ENCODE measurements at regions not wholly inside any gene's neighbourhood (a gene's known extent, or its start where the extent isn't known, plus 50 kb on each side); places are given as distances from the start of the nearest gene placed in this dataset.
"Not testable (repeated sequence)": the region's sequence is repeated elsewhere in the genome, so short reads cannot be mapped to it uniquely, and the experiment has no call there.

DNA sequence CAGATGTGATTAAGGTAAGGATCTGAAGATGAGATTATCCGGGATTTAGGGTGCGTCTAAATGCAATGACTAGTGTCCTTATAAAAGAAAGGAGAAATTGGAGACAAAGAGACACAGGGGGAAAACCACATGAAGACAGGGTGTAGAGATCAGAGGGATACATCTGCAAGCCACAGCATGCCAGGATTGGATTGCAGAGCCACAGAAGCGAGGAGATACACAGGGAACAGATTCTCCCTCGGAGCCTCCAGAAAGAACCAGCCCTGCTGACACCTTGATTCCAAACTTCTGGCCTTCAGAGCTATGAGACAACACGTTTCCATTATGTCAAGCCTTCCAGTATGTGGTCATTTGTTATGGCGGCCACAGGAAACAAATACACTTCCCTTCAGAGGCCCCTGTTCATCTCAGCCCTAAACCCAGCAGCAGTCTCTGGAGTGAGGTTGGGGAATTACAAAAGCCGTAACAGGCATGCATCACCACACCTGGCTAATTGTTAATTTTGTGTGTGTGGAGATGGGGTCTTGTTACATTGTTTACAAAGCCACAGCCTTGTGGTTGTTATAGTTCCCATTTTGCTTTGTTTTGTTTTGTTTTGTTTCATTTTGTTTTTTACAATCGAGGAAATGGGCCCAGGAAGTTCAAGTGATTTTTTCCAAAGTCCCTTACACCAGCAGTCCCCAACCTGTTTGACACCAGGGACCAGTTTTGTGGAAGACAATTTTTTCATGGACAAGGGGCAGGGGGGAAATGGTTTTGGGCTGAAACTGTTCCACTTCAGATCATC, 51.6 kb upstream of the LYRM9 start:
- DNase-seq: no peak

DNA sequence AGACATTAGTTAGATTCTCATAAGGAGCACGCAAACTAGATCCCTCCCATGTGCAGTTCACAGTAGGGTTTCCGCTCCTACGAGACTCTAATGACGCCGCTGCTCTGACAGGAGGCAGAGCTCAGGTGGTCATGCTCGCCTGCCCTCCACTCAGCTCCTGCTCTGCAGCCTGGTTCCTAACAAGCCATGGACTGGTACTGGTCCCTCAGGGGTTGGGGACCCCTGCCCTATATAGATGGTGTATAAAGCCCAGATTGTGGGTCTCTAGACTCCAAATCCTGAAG, 52.1 kb upstream of the LYRM9 start:
- no peak for DNase-seq

DNA sequence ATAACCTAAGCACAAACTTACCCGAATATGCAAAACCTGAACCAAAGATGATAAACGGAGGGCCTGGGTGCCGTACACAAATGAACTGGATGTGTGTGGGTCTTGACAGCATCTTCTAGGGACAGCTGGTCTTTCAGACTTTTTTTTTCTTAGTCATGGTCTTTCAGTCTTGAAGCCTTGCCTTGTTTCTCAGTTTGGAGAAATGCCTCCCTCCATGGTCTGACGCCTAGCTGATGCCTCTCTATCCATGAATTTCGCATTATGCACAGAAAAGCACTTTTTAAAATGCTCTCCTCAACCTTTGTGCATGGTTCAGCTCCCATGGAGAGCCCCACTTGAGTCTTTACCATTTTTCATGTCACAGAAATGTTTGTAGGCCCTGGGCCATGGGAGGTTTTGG, 52.8 kb upstream of the LYRM9 start:
- no peak for DNase-seq

DNA sequence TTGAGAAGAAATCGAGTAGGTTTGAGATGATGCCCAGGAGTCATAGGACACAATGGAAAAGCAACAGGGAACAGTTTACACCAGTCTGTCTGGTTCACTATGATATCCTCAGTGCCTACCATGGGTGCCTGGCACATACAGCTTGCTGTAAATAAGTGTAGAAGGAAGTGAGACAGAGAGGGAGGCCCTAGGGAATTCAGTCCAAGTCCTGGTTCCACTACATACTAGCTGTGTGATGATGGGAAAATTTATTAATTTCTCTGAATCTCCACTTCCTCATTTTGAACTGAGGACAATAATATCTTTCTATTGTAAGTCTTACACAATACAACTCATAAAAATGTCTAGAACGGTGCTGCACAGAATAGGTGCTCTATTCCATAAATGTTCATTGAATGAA, 53.3 kb upstream of the LYRM9 start:
- peak in 1 of 2 donors; percentile 12 for DNase-seq

DNA sequence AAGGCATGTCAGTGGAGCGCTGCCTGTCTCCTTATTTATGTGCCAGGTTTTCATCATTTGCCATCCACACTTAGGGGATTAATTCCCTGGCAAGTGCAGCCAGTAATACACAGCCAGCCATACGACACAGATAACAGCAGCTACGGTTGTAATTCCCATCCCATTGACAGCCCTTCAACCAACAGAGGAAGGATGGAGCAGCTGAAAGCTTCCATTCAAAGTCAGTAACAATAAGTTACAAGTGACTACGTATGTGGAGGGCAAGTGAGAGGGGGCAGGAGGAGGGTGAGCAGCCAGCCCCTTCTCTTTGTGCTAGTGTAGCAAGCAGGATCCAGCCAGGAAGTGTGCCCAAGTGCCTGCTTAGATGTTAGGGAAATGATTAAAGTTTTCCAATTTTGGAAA, 53.8 kb upstream of the LYRM9 start:
- DNase-seq: no peak

DNA sequence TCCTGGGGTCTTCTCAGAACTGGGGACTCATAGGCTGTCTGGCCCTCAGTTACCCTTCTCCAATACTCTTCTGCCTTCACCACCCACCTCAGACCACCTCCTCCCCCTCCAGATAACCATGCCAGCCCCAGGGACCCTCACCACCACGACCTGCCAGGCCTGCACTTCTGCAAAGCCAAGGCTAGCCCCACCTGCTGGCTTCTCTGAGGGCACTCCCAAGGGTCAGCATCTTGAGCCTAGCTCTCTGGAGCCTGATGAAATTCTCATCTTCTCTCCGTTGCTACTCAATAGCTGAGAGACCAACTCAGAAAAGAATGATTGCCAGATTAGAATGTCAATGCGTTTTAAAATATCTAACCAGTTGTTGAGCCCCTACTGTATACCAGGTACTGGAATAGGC, 56.1 kb upstream of the LYRM9 start:
- DNase-seq: no peak

DNA sequence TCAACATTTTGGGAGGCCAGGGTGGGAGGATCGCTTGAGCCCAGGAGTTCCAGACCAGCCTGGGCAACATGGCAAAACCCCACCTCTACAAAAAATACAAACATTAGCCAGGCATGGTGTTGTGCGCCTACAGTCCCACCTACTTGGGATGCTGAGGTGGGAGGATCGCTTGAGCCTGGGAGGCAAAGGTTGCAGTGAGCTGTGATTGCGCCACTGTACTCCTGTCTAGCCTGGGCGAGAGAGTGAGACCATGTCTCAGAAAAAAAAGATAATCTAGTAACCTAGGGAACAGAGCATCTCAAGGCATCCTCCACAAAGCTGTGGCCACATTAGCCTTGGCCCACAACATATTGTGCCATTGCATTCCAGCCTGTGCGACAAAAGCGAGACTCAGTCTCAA, 57.1 kb upstream of the LYRM9 start:
- DNase-seq: not testable (repeated sequence)

DNA sequence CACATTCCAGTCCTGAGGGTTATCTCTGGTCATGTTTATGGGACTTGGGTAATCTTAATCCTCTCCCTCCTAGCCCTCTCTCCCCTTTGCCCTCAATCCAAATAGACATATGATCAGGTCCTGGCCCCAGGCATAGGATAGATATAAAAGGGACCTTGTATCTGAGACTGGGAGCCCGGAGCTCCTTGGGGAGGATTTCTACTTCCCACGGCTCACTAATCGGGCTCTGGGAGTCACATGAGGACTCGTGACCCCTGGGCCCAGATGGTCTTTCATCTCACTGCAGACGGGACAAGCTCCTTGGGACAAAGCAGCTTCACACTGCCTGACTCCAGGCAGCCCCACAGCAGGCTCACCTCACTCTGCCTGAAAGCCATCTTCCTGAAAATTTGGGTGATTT, 57.8 kb upstream of the LYRM9 start:
- no peak for DNase-seq

DNA sequence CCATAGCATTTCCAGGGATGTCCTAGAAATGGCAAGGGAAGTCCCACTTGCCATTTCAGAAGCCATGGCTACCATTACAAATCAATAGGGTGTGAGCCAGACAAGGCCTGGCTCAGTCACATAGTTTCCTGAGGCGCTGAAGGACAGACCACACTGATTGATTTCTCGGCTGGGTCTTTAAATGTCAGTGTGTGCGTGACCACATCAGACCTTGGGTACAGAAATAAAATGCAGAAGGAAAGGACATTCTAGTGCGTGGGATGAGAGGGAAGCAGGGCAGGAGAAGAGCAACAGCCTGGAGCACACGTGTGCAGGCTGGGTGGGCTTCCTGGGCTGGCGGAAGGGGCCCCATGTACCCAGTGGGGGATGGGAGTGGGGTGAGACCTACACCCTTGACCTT, 58.7 kb upstream of the LYRM9 start:
- no peak for DNase-seq

DNA sequence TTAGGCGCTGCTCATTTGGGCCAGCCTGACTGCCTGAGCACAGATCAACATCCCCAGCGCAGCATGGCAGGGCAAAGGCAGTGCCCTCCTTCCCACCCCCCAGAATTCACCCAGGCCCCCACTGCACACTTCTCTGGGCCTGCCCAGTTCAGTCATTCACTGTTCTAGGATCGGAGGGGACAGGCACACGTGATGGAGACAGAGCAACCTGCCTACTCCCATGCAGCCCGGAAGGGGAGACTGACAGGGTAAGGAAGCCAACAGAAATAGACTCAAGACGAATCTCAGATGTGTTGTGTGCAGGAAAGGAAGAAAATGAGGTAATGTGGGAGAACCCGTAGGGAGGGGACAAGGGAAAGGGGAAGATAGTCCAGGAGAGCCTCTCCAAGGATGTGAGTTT, 59.2 kb upstream of the LYRM9 start:
- DNase-seq: no peak

DNA sequence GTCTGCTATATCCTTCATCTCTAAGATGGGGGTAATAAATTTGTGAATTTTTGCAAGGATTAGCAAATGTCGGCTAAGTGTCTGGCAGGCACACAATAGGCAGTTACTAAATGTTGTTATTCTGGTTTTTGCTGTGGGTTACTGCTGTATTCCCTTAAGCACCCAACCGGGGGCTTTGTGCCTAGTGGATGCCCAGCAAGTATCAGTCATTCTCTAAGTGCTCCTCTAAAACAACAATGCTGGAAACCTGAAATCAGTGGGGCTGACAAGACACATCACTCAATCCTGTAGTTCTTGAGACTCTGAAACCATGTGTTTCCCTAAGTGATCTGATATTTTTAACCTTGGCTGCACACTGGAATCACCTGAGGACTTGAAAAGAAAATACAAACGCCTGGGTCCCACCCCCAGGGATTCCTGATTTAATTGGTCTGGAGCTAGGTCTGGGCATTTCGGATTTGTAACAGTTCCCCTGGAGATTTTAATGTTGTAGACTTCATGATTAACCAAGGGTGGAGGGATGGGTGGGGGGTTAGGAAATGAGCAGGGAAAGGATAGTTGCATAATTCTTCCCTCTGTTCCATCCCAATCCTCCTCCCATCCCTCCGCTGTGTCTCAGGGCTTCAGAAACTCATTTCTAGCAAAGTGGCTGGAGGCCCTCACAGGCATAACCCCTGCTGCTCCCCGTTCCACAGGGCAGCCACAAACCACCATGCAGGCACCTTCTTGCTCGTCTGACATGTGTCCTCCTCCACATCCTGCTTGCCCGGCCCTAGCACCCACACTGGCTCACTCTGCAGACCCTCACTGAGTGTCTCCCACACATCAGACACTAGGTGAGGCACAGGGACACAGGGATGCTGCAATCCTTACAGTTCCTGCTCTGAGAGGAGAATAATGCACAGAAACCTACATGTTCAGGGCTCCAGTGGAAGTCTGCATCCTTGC, 61.7 kb upstream of the LYRM9 start:
- DNase-seq: no peak

DNA sequence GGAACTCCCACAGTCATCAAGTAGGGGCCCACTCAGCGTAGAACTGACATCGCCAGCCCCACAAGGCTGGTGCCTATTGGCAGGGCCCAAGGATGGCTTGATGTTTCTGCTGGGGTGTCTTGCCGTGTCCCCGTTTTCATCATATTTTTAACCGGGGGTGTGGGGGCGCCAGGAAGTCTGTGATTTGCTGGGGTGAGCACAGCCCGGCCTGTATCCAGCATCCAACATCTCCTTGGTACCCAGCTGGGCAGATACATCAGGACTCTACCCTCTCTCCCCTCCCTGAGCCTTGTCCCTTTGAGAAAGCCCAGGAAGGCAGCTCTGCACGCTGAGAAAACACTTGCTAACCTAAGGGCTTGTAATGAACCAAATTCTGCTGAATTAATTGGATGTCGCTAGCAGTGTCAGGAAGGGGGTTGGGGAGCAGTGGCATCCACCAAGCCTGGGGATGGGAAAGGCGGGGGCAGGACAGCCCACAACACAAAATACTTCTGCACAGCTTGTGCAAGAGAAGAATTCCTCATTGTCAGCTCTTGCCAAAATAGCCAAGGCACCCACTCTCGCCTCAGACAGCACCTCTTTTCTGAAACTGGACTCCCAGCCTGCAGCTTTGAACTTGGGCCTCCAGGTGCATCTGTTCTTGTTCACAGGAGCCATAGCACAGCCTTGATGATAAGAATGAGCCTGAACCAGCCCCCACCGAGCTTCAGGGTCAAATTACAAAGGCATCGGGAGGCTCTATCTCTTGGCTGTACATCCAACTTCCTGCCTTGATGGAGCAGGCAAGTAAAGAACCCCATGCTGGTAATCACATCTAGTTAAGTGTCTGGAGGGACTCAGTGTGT, 63.7 kb upstream of the LYRM9 start:
- DNase-seq: no peak

DNA sequence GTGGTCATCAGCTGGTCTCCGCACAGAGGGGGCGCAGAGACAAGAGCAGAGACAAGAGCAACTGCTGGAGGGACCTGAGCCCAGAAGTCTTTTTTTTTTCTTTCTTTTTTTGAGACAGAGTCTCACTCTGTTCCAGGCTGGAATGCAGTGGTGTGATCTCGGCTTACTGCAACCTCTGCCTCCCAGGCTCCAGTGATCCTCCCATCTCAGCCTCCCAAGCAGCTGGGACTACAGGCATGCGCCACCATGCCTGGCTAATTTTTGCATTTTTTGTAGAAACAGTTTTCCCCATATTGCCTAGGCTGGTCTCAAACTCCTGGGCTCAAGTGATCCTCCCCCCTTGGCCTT, 64.3 kb upstream of the LYRM9 start:
- DNase-seq: not testable (repeated sequence)

DNA sequence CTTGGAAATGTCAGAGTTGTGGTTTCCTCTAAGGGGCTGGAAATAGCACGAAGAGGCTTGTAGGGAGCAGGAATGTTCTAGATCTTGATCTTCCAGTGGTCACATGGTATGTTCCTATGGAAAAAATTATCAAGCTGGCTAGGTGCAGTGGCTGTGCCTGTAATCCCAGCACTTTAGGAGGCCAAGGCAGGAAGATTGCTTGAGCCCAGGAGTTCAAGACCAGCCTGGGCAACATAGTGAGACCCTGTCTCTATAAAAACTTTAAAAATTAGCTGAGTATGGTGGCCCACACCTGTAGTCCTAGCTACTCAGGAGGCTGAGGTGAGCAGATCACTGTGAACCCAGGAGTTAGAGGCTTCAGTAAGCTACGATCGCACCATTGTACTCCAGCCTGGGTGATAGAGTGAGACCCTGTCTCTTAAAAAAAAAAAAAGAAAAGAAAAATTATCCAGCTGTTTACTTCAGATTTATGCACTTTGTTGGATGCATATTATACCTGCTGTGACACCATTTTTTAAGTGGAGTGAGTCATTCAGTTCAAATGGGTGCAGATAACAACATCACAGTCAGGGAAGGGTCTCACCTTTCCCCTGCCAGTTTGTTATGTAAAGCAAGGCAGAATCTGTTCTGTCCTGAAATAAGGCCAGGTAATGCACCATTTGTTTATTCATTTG, 65.7 kb upstream of the LYRM9 start:
- no peak for DNase-seq

DNA sequence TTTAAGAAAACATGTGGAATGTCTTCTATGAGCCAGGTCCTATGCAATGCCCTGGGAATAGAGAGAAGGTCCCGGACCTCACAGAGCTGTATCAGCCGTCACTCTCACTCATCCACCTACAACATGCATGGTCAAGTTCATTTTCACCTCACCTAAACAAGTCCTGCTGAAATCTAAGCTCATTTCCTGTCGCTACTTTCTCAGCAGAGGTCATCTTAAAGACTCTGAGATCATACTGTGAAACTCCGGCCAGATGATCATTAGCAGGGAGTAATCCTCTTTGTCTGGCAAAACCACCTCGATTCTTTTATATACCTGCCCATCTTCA, 66.2 kb upstream of the LYRM9 start:
- DNase-seq: no peak

DNA sequence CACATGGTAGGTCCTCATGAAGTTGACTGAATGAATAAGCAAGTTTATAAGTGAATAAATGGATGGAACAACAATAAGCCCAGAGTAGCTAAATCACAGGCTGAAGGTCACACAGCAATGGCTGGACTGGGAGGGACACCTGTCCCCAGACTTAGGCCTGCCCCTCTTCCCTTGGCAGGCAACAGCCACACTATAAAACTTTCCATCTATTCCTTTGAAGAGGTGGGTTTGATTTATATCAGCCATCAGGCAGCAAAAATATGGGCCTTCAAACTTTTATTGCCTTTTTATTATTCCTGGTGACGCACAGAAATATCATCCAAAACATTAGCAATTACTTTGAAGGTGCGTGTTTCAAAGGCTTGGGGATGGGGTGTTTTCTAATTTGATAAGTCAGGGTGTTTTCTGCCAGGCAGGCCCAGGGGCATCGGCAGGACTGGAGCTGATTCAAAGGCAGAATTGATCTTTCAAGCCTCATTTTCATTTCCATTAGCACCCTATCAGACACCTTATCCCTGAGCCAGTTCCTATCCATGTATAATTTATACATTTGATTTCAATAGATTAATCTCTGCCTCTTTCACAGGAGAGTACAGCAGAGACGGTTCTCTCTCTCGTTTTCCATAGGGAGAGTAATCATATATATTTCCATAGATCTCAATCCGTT, 67.2 kb upstream of the LYRM9 start:
- DNase-seq: no peak

DNA sequence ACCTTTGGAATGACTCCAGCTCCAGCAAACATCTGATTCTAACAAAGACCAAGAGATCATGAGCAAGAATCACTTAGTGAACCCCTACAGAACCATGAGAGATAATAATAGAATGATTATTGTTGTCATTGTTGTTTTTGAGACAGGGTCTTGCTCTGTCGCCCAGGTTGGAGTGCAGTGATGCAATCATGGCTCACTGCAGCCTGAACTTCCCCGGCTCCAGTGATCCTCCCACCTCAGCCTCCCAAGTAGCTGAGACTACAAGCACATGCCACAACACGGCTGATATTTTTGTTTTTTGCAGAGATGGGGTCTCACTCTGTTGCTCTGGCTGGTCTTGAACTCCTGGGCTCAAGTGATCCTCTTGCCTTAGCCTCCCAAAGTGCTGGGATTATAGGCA, 69.4 kb upstream of the LYRM9 start:
- not testable (repeated sequence) for DNase-seq

DNA sequence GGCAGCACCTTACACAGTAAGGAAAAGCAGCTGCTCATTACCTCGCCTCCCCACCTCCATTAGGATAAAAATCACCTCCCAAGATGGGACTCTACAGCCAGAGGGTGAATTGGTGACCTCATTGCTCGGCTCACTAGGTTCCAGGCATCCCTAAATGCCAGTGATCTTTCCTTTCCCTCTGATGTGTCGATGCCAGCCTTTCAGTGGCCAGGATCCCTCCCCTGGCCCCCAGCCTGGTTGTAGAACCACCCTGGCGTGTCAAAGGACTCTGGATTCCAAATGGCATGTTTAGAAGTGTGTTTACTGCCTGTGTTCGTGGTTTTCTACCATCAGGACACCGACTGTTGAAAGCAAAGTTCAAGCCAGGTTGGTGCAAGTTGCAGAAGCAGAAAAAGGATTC, 72.1 kb upstream of the LYRM9 start:
- no peak for DNase-seq

DNA sequence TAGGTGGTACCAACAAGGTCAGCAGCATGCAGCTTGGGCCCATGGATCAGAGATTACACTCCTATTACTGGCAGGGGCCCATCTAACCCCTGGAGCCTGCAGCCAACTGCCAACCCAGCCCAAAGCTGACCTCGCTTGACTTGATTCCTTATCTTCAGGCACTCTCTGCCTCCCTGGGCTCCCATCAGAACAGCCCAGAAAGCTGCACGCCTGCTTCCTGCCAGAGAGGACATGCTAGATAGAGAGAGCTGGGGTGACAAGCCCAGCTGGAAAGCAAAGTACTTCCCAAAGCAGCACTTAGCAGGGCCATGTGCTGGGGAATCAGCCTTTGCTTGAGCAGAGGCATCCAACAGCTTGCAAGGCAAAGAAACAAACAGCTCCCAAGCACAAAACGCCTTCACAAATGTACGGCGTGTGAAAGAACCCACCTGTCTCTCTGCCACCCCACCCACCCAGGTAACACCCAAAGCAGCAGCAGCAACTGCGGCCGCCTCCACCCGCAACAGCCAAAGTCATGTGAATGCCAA, 74.2 kb upstream of the NLK start:
- DNase-seq: no peak

DNA sequence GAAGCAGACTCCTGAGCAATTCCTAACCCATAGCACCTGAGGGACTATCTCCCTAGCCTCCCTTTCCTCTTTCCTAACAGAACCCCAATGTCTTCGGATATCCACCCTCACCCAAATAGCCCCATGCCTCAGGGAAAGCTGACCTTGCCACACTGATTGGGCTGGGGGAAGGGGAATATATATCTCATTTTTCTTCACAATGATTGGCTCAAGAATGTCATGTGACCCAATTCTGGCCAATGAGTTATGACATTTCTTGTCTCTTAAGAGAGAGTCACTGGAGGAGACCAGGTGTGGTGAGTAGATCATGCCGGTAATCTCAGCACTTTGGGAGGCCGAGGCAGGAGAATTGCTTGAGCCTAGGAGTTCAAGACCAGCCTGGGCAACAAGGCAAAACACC, 71.9 kb upstream of the NLK start:
- DNase-seq: no peak

DNA sequence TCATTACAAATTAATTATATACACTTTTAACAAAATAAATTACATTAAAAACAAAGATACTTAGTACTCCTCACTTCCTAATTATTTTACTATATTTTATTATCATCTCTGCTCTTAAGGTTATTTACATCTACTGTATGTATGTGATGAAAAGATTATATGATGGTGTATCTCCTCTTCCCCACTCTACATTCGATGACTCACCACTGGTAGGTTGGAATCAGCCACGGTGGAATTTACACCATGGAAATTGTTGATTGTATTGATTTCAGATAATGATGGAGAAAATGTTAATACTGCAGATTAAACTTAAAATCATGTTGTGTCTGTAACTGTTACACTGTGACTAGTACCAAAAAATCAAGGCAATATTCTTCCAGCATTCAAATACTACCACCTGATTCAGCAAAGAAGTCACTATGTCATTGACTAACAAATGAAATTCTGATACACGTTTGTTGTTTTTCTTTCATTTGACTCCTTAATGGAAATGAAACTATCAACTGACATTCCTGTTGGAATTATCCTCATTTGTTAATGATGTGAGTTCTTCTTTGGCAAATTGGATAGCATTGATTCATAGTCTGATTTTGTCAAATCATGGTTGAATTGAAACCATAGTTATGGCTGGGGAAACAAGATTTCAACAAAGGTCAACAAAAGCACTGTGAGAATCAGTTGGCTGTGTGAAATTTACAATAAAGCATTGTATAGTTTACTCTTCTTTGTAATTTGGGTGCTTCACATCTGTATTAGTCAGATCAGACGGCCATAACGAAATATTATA, 69.0 kb upstream of the NLK start:
- no peak for DNase-seq

DNA sequence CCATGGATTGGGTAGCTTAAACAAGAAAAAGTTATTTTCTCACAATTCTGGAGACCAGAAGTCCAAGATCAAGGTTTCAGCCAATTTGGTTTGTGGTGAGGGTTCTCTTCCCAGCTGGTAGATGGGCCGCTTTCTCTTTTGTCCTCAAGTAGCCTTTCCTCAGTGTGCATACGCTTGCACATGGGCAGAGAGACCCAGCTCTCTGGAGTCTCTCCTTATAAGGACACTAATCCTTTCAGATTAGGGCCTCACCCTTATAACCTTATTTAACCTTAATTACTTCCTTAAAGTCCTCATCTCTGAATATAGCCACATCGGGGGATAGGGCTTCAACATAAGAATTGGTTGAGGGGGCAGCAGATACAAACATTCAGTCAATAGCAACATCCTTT, 68.4 kb upstream of the NLK start:
- no peak for DNase-seq

Data from CD4-positive, alpha-beta T cell treated with Interleukin-4 for 1 hour (primary cell).